Smooth muscle cell (in vitro differentiated cells): ENCODE measurements at regions not wholly inside any gene's neighbourhood (a gene's known extent, or its start where the extent isn't known, plus 50 kb on each side); places are given as distances from the start of the nearest gene placed in this dataset.
A peak's percentile ranks its signal among the peaks of the same experiment; 100 is the strongest.

Experiments
- DNase-seq: peaks from one replicate; lab custom pipeline; 2025; ENCODE audit not compliant: unreplicated experiment; lab: John Stamatoyannopoulos, UW
- H2AFZ ChIP-seq: fragments of 200-600 bp; sonication (generic); 2 replicates; pipeline ENCODE4 v1.6.0; 2016; ENCODE audit warnings: antibody characterized with exemption, low read depth, mild to moderate bottlenecking
- H3F3A ChIP-seq: fragments of 200-600 bp; sonication (generic); 2 replicates; pipeline ENCODE4 v1.6.0; 2017; ENCODE audit warnings: antibody characterized with exemption, low read depth
- H3K27ac ChIP-seq: fragments of 200-600 bp; sonication (generic); 2 replicates; pipeline ENCODE4 v1.5.1; 2016; ENCODE audit warnings: low read depth, mild to moderate bottlenecking
- H3K27me3 ChIP-seq: fragments of 200-600 bp; sonication (generic); 2 replicates; pipeline ENCODE4 v1.6.1; 2016; ENCODE audit warnings: low read depth, mild to moderate bottlenecking
- H3K36me3 ChIP-seq: fragments of 200-600 bp; sonication (generic); 2 replicates; pipeline ENCODE4 v1.5.1; 2016; ENCODE audit warnings: low read depth
- H3K4me1 ChIP-seq: fragments of 200-600 bp; sonication (generic); 2 replicates; pipeline ENCODE4 v1.5.1; 2016; ENCODE audit warnings: low read depth
- H3K4me2 ChIP-seq: fragments of 200-600 bp; sonication (generic); 2 replicates; pipeline ENCODE4 v1.6.0; 2016; ENCODE audit warnings: mild to moderate bottlenecking
- H3K4me3 ChIP-seq: fragments of 200-600 bp; sonication (generic); 2 replicates; pipeline ENCODE4 v1.5.1; 2016; ENCODE audit warnings: mild to moderate bottlenecking
- H3K79me2 ChIP-seq: fragments of 200-600 bp; sonication (generic); 2 replicates; pipeline ENCODE4 v1.6.0; 2016; ENCODE audit warnings: low read depth, mild to moderate bottlenecking
- H3K9ac ChIP-seq: fragments of 200-600 bp; sonication (generic); 2 replicates; pipeline ENCODE4 v1.6.0; 2016; ENCODE audit warnings: low read depth
- H3K9me3 ChIP-seq: fragments of 200-600 bp; sonication (generic); replicated peaks from 2 replicates; pipeline ENCODE4 v1.5.1; 2016; ENCODE audit warnings: low read depth
- H4K20me1 ChIP-seq: fragments of 200-600 bp; sonication (generic); 2 replicates; pipeline ENCODE4 v1.6.0; 2016; ENCODE audit warnings: low read depth
- WGBS: methylation state at CpG from one replicate; pipeline ENCODE4 v1.1.7; 2016; ENCODE audit warnings: low lambda C conversion rate; 5-methylcytosine and 5-hydroxymethylcytosine counted together
- TF ChIP-seq, protein P1 (sequence below): fragments of 200-600 bp; sonication (generic); IDR thresholded peaks from 2 replicates; pipeline ENCODE4 v1.5.1; 2017; ENCODE audit warnings: borderline replicate concordance, mild to moderate bottlenecking, antibody characterized with exemption; ENCODE audit not compliant: insufficient read depth, poor library complexity, severe bottlenecking

DNA sequence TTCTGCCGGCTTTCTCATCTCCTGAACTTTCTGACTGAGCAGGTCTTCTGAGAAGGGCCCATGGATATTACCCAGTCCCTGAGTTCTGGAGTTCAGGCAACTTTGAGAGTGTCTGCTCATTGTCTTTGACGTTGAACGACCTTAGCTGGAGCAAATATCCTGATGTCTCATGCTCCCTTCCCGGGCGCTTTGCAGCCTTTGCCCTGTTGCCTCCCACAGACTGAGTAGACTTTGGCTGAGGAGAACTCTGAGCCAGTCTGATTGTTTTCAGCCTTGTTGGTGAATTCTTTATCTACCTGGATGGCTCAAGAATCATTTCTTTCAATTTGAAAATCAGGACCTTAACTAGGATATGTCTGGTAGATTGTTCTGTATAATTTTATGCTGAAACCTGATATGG is 353.7 kb downstream of the GLRX3 start:
- Histone ChIP-seq H3K27me3 (no peaks in the 10 kb centered on the region), H3K4me3 (no peak overlapping the region), H2AFZ (no peak overlapping the region), H3K9ac (no peak overlapping the region), H3K27ac (no peak overlapping the region), H3K79me2 (no peaks in the 10 kb centered on the region), H3F3A (no peaks in the 10 kb centered on the region), H3K4me2 (no peak overlapping the region), H3K4me1 (peaks cover 7% of the 10 kb centered on the region), H3K9me3 (no peaks in the 10 kb centered on the region), H4K20me1 (no peaks in the 10 kb centered on the region), H3K36me3 (no peaks in the 10 kb centered on the region)
- TF ChIP-seq, protein P1, sequence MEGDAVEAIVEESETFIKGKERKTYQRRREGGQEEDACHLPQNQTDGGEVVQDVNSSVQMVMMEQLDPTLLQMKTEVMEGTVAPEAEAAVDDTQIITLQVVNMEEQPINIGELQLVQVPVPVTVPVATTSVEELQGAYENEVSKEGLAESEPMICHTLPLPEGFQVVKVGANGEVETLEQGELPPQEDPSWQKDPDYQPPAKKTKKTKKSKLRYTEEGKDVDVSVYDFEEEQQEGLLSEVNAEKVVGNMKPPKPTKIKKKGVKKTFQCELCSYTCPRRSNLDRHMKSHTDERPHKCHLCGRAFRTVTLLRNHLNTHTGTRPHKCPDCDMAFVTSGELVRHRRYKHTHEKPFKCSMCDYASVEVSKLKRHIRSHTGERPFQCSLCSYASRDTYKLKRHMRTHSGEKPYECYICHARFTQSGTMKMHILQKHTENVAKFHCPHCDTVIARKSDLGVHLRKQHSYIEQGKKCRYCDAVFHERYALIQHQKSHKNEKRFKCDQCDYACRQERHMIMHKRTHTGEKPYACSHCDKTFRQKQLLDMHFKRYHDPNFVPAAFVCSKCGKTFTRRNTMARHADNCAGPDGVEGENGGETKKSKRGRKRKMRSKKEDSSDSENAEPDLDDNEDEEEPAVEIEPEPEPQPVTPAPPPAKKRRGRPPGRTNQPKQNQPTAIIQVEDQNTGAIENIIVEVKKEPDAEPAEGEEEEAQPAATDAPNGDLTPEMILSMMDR, result no peak
- no peak for DNase-seq
- 76% methylated on average over 5 of the region's 5 CpGs for WGBS

DNA sequence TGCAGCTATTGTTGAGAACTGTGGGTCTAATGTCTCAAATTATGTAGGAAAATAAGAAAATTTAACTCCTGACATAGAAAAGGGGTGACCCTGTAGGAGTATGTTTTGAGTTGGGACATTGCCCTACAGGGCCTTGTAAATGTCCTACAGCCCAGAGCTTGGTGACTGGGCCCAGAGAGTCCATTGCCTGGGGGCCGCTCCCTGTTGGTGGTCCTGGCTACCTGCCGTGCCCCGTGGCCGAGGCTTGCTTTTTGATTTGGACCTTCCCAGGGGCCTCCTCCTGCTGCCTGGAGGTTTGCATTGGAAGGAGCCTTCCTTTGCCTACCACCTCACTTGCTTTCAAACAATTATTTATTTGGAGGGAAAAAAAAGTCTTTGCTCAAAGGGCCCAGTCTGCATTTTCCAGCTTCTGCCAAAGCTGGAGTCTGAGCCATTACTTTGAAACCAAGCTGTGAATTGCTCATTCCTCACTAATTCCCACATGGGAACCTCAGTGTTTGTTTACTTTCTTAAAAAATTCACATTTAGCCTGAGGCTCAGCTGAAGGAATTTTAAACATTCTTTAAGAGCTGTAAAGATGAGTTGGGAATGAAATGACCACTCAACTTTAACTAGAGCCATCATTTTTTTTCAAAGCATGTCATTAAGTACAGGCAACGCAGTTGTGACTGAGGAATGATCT is 355.0 kb downstream of the GLRX3 start:
- DNase-seq, result no peak
- WGBS, result 56% methylated on average over 5 of the region's 5 CpGs
- H3K36me3 ChIP-seq, result no peaks in the 10 kb centered on the region
- H3K9me3 ChIP-seq, result no peaks in the 10 kb centered on the region
- no peaks in the 10 kb centered on the region for H3K79me2 ChIP-seq
- no peak overlapping the region for H3K4me3 ChIP-seq
- H2AFZ ChIP-seq, result no peak overlapping the region
- no peak overlapping the region for H3K27ac ChIP-seq
- H3K4me1 ChIP-seq, result peaks cover 7% of the 10 kb centered on the region
- peak overlapping the region; percentile 11 for H3K4me2 ChIP-seq
- TF ChIP-seq, protein P1, result no peak
- H3K9ac ChIP-seq, result no peak overlapping the region
- no peaks in the 10 kb centered on the region for H3F3A ChIP-seq
- H4K20me1 ChIP-seq, result no peaks in the 10 kb centered on the region
- H3K27me3 ChIP-seq, result no peaks in the 10 kb centered on the region

DNA sequence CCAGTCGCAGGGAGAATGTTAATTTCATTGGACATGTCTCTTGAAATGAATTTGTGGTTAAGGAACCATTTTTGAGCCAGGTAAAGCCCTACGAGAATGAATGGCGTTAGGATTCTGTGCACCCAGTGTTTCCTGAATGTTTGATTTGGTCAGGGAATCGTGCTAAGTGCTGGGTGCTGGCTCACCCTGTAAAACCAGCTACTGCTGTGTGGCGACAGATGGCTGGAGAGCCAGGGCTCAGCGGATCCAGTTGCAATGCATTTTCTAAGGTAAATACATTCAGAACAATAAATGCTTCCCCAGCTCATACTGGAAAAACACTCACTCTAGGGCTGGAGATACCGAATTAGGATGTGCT is 355.5 kb downstream of the GLRX3 start:
- TF ChIP-seq, protein P1, result no peak

More for the DNA sequence above, 355.5 kb downstream of the GLRX3 start:
- H3K27me3 ChIP-seq, result no peaks in the 10 kb centered on the region
- no peaks in the 10 kb centered on the region for H3K9me3 ChIP-seq
- no peaks in the 10 kb centered on the region for H4K20me1 ChIP-seq
- peak overlapping the region; percentile 11 for H3K4me2 ChIP-seq
- H3K36me3 ChIP-seq, result no peaks in the 10 kb centered on the region
- no peak overlapping the region for H3K9ac ChIP-seq
- no peak overlapping the region for H3K27ac ChIP-seq
- H3K4me3 ChIP-seq, result no peak overlapping the region
- H3K4me1 ChIP-seq, result peaks cover 7% of the 10 kb centered on the region
- H3F3A ChIP-seq, result no peaks in the 10 kb centered on the region
- no peak for DNase-seq
- H2AFZ ChIP-seq, result no peak overlapping the region
- no peaks in the 10 kb centered on the region for H3K79me2 ChIP-seq
- WGBS, result 33% methylated on average over 7 of the region's 7 CpGs
